ENCODE measurements at regions not wholly inside any gene's neighbourhood (a gene's known extent, or its start where the extent isn't known, plus 50 kb on each side); places are given as distances from the start of the nearest gene placed in this dataset.

GRCh38 chrX:17976955-17977354 lies 115.9 kb upstream of the RAI2 start:
- TF ChIP-seq CTCF (conservative IDR thresholded peaks at IDR 0.05; ENCODE audit: low read length) (no peak), EZH2phosphoT487 (IDR thresholded peaks at IDR 0.05; ENCODE audit: borderline replicate concordance) (no peak)

All from Loucy (cell line).